Type B pancreatic cell (in vitro differentiated cells): ENCODE measurements at regions not wholly inside any gene's neighbourhood (a gene's known extent, or its start where the extent isn't known, plus 50 kb on each side); places are given as distances from the start of the nearest gene placed in this dataset.
A peak's percentile ranks its signal among the peaks of the same experiment; 100 is the strongest.

ENCODE experiments used
- DNase-seq: peaks from one replicate; pipeline ENCODE4 v3.0.0; 2021; ENCODE audit warnings: mixed read lengths; ENCODE audit not compliant: unreplicated experiment; ENCODE audit errors: extremely low spot score
- H3K27ac Mint-ChIP-seq: 2 replicates; pipeline ENCODE4 v1.8.0; 2021; ENCODE audit warnings: mild to moderate bottlenecking, mixed read lengths
- H3K27me3 Mint-ChIP-seq: 2 replicates; pipeline ENCODE4 v1.8.0; 2021; ENCODE audit warnings: mixed read lengths
- H3K36me3 Mint-ChIP-seq: 2 replicates; pipeline ENCODE4 v1.8.0; 2021; ENCODE audit warnings: mixed read lengths
- H3K4me1 Mint-ChIP-seq: one replicate; pipeline ENCODE4 v1.8.0; 2021; ENCODE audit warnings: mixed read lengths; ENCODE audit not compliant: unreplicated experiment
- H3K4me3 Mint-ChIP-seq: 2 replicates; pipeline ENCODE4 v1.8.0; 2021; ENCODE audit warnings: mild to moderate bottlenecking, mixed read lengths
- H3K9me3 Mint-ChIP-seq: 2 replicates; pipeline ENCODE4 v1.8.0; 2021; ENCODE audit warnings: mixed read lengths
- TF ChIP-seq, protein P1 (sequence below): fragments of 200-600 bp; sonication (generic); conservative IDR thresholded peaks from 2 replicates; pipeline ENCODE4 v1.5.0; 2021; ENCODE audit warnings: antibody characterized with exemption, mild to moderate bottlenecking

DNA sequence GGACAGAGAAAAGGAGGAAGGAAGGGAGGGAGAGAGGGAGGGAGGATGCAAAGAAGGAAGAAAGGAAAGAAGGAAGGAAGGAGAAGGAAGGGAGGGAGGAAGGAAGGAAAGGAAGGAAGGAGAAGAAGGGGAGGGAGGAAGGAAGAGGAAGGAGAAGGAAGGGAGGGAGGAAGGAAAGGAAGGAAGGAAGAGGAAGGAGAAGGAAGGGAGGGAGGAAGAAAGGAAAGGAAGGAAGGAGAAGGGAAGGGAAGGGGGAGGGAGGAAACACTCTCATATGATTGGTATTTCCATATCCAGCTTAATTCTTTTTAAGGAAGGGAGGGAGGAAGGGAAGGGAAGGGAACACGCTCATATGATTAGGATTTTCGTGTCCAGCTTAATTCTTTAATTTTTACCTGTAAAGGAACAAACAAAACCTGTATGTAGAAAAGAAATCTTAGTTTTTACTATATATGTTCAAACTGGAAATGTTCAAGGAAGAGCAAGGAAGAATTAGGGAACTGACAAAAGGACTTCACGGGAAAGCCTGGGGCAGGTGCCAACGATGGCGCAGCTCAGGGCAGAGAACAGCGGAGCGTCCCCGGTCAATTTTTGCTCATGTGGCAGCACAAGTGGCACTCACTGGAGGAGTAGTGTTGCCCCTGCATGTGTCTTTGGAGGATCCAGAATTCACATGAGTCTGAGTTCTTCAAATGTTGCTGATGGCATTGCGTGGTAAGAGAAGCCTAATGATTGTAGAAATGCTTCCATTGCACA lies 228.6 kb downstream of the ZNF516 start:
- Mint-ChIP-seq H3K27me3 (peaks cover 6% of the 10 kb centered on the region), H3K27ac (peak overlapping the region; percentile 69), H3K9me3 (peaks cover 3% of the 10 kb centered on the region), H3K36me3 (no peaks in the 10 kb centered on the region), H3K4me3 (no peak overlapping the region), H3K4me1 (peaks cover 42% of the 10 kb centered on the region)
- DNase-seq, result no peak
- TF ChIP-seq, protein P1, sequence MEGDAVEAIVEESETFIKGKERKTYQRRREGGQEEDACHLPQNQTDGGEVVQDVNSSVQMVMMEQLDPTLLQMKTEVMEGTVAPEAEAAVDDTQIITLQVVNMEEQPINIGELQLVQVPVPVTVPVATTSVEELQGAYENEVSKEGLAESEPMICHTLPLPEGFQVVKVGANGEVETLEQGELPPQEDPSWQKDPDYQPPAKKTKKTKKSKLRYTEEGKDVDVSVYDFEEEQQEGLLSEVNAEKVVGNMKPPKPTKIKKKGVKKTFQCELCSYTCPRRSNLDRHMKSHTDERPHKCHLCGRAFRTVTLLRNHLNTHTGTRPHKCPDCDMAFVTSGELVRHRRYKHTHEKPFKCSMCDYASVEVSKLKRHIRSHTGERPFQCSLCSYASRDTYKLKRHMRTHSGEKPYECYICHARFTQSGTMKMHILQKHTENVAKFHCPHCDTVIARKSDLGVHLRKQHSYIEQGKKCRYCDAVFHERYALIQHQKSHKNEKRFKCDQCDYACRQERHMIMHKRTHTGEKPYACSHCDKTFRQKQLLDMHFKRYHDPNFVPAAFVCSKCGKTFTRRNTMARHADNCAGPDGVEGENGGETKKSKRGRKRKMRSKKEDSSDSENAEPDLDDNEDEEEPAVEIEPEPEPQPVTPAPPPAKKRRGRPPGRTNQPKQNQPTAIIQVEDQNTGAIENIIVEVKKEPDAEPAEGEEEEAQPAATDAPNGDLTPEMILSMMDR, result no peak

DNA sequence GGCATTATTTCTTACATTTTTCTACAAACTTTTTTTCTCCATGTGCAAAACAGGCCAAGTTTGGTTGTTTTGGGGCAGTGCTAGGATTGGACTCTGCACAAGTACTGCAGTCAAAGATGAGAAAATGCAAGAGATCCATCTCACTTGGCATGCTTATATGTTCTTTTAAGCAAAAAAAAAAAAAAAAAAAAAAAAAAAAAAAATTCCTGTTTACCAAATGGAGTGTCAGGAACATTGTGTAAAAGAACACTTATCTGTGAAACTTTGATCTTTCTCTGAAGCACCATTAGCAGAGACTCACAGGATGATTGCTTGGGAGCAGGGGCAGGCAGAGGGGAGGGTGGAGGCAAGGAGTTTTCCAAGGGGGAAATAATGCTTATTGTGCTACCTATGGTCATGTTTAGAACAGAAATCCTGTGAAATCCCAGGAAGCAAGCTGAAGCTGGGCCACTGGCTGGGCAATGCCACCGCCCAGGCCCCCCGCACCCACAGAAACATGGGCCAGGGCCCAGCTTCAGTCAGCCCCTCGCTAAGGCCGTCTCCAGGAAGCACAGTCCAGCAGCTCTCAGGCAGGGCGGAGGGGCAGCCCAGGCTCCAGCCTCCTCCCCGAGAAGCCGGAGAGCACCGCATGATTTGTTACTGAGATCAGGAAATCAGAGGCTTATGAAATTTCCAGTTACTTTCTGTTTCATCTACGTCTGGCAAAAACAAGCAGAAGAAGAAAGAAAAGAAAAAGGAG lies 229.4 kb downstream of the ZNF516 start:
- Mint-ChIP-seq H3K27me3 (peaks cover 7% of the 10 kb centered on the region), H3K27ac (peak overlapping the region; percentile 69), H3K4me1 (peaks cover 47% of the 10 kb centered on the region), H3K36me3 (no peaks in the 10 kb centered on the region), H3K4me3 (no peak overlapping the region), H3K9me3 (peaks cover 3% of the 10 kb centered on the region)
- no peak for DNase-seq
- TF ChIP-seq, protein P1, result no peak

DNA sequence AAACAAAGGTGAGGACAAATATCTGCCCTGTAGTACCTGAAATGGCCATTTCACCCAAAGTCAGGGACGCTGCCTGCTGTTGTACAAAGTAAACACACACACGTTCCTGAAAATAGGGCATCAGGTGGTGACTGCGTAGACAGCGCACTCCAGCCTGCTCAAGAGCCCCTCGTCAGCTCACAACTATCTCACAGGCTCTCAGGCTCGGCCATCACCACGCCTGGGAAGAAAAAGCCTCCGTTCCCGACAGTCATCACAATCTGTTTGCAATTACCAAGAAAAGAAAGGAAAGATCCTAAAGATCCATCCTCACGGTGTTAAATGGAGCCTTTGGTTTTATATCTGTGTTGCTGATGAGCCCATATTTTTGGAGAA lies 230.2 kb downstream of the ZNF516 start:
- Mint-ChIP-seq H3K36me3 (no peaks in the 10 kb centered on the region), H3K4me1 (peaks cover 47% of the 10 kb centered on the region), H3K4me3 (no peak overlapping the region), H3K27me3 (peaks cover 5% of the 10 kb centered on the region), H3K9me3 (peaks cover 3% of the 10 kb centered on the region), H3K27ac (peak overlapping the region; percentile 16)
- TF ChIP-seq, protein P1, result peak; percentile 45
- no peak for DNase-seq

DNA sequence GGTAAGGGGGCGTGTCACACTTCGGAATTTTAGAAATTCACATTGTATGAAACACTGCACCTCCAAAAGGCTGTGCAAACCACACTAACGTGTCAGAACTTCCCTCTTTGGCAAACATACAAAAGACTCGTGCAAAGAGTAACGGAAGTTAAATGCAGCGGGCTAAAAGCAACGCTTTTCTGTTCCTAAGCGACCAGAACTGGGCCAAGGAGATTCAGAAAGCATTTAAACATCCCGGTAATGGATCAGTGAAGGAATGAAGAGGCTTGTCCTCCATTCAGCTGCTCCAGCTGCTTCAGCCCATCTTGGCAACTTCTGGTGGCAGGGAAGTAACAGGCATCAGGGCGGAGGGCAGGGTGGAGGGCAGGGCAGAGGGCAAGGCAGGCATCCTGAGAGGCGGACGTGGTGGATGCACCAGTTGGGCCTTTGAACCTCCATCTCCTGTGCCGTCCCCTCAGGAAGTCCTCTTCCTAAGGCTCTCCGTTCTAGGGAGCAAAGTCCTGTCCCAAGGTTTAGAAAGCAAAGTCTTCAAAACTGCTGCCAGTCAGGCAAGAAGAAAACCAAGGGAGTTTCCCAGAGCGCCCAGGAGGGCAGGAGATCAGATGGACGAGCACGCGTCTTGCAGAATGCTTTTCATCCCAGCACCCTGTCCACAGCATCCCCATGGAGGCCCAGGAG lies 230.7 kb downstream of the ZNF516 start:
- Mint-ChIP-seq H3K4me3 (no peak overlapping the region), H3K36me3 (no peaks in the 10 kb centered on the region), H3K27ac (no peak overlapping the region), H3K4me1 (peaks cover 51% of the 10 kb centered on the region), H3K27me3 (peaks cover 3% of the 10 kb centered on the region), H3K9me3 (no peaks in the 10 kb centered on the region)
- TF ChIP-seq, protein P1, result no peak
- no peak for DNase-seq

DNA sequence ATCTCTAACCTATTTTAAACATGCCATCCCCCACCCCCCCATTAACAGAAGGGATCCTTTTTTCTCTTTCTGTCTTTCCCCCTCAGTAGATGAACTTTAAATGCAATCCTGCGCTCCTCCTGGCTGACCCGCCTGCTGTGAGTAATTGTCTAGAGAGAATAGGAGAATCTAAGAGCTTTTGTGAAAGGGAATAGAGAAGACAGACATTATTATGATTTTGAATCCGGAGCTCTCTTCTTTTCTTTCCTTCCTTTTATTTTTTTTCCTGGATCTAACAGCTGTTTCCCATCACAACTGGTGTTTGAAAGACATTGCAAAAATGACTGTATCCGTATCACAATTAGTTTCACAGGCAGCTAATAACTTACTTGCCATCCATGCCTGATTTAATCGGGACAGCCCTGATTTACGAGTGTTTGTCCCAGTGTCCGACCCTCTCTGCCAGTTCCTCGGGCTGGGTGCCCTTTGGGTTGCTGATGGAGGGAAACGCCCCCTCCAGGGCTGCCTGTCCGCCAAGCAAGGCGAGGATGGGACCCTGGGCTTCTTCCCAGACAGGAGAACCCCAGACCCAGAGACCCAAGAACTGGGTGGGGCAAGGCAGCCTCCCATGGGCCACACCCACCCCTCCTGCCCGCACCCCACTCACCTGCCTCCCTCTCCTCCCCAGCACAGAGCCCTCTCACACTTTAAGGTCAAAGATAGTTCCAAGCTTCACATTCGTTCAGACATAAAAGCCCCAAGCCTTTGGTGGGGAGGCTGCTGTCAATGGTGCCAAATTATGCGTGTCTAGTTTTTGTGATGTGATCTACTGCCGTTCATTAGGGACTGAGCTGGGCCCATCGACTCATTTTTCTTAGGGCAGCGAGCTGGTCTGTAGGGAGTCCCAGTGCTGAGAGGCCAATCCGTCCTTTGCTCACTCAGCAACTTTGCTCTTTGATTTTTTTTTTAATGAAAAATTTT lies 231.7 kb downstream of the ZNF516 start:
- H3K4me3 Mint-ChIP-seq, result peak overlapping the region; percentile 54
- DNase-seq, result no peak
- TF ChIP-seq, protein P1, result no peak
- H3K27me3 Mint-ChIP-seq, result peaks cover 3% of the 10 kb centered on the region
- peak overlapping the region; percentile 2 for H3K27ac Mint-ChIP-seq
- H3K9me3 Mint-ChIP-seq, result no peaks in the 10 kb centered on the region
- H3K4me1 Mint-ChIP-seq, result peaks cover 57% of the 10 kb centered on the region
- no peaks in the 10 kb centered on the region for H3K36me3 Mint-ChIP-seq
